CD4-positive, alpha-beta memory T cell (primary cell): ENCODE measurements at regions not wholly inside any gene's neighbourhood (a gene's known extent, or its start where the extent isn't known, plus 50 kb on each side); places are given as distances from the start of the nearest gene placed in this dataset.

Experiments used
- CTCF ChIA-PET: fragments of 350-600 bp; sonication (Branson Sonifier 250); formaldehyde crosslinking; loops from one replicate; lab custom pipeline; 2021; ENCODE audit warnings: inconsistent platforms; ENCODE audit not compliant: partially characterized antibody; lab: Charles Lee
- POLR2A ChIA-PET: fragments of 350-600 bp; sonication (Branson Sonifier 250); formaldehyde crosslinking; loops from one replicate; lab custom pipeline; 2021; ENCODE audit not compliant: partially characterized antibody; lab: Charles Lee
- DNase-seq, 5 donors: peaks; one replicate each; pipeline versions ENCODE4 v3.0.0 to v3.0.0-alpha.2; 2020 to 2022; ENCODE audit warnings: mixed read lengths in 1 of 5
- H3K27ac ChIP-seq: one replicate; pipeline ENCODE4 v1.7.0; 2013; ENCODE audit warnings: low read depth, low read length
- H3K27me3 ChIP-seq: 2 replicates; pipeline ENCODE4 v1.7.0; 2013; ENCODE audit warnings: mild to moderate bottlenecking, low read length, moderate library complexity; ENCODE audit not compliant: insufficient read depth
- H3K36me3 ChIP-seq: 2 replicates; pipeline ENCODE4 v1.7.0; 2013; ENCODE audit warnings: mild to moderate bottlenecking, low read length, moderate library complexity; ENCODE audit not compliant: insufficient read depth
- H3K4me1 ChIP-seq: 2 replicates; pipeline ENCODE4 v1.7.0; 2013; ENCODE audit warnings: mild to moderate bottlenecking, low read length, moderate library complexity; ENCODE audit not compliant: insufficient read depth
- H3K4me3 ChIP-seq, 2 donors: one replicate each; pipeline ENCODE4 v1.7.0; 2013; ENCODE audit warnings: low read length in 2 of 2, mild to moderate bottlenecking in 1 of 2
- H3K9me3 ChIP-seq, 2 donors: one replicate each; pipeline ENCODE4 v1.7.0; 2013; ENCODE audit warnings: low read length in 2 of 2, control low read depth in 1 of 2; ENCODE audit not compliant: control insufficient read depth in 1 of 2
- H3K27ac Mint-ChIP-seq, 7 donors: one replicate each; pipeline ENCODE4 v1.8.0; 2020 to 2021; ENCODE audit warnings: mixed read lengths in 7 of 7, mild to moderate bottlenecking in 6 of 7, inconsistent platforms in 3 of 7, moderate library complexity in 3 of 7
- H3K27me3 Mint-ChIP-seq, 2 donors: one replicate each; pipeline ENCODE4 v1.8.0; 2020 to 2021; ENCODE audit warnings: mixed read lengths in 2 of 2
- H3K36me3 Mint-ChIP-seq, 2 donors: one replicate each; pipeline ENCODE4 v1.8.0; 2020 to 2021; ENCODE audit warnings: mixed read lengths in 2 of 2, inconsistent platforms in 1 of 2, mild to moderate bottlenecking in 1 of 2
- H3K4me1 Mint-ChIP-seq, 4 donors: one replicate each; pipeline ENCODE4 v1.8.0; 2020 to 2021; ENCODE audit warnings: mixed read lengths in 4 of 4, mild to moderate bottlenecking in 1 of 4
- H3K4me3 Mint-ChIP-seq, 8 donors: one replicate each; pipeline ENCODE4 v1.8.0; 2020 to 2021; ENCODE audit warnings: mixed read lengths in 8 of 8, mild to moderate bottlenecking in 7 of 8, moderate library complexity in 6 of 8, inconsistent platforms in 3 of 8
- H3K9me3 Mint-ChIP-seq, 8 donors: one replicate each; pipeline ENCODE4 v1.8.0; 2020 to 2021; ENCODE audit warnings: mixed read lengths in 8 of 8, mild to moderate bottlenecking in 5 of 8, inconsistent platforms in 3 of 8, moderate library complexity in 1 of 8
- intact Hi-C: fragments of 100-400 bp; cut with micrococcal nuclease; formaldehyde crosslinking; loops from one replicate; pipeline ENCODE4 v1.15.1; 2023

DNA sequence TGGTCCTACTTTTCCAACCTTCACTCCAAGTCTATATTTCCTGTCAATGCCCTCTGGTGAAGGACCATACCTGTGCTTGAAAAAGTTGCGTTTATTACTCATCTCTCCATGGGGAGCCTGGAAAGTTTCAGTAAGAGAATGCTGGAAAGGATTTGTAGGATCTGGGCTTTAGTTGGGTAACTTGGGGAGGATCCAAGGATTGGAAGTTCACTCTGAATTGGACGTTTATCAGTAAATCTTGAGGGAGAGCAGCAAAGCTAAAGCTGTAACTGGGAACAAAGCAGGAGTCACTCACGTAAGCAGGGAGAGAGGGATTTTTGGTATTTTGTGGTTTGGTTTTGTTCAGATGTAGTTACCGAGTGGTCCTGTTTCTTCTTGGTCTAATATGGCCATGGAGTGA is 51.4 kb upstream of the NPVF start:
- CTCF ChIA-PET, result no interaction called here

DNA sequence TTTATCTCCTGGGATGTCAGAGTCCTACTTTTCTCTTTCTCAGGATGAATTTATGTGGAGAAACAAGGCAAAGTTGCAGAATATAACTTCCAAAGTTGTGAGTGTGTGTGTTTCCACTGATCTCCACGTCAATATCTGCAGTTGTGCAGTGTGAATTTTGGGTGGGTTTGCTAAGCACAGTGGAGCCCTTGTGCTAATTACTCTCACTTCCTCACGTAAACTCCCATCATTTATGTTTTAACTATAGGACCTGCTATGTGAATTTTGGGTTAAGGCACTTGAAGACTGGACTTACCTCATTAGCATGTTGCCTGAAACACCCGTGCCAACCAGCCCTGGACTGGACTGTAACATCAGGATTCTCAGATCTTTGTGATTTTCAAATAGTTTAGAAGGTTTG is 51.9 kb upstream of the NPVF start:
- no peaks in the 10 kb centered on the region for H3K36me3 ChIP-seq
- H3K4me3 Mint-ChIP-seq, result no peak overlapping the region
- peaks cover 4 to 13% of the 10 kb centered on the region in 2 donors for H3K27me3 Mint-ChIP-seq
- H3K27ac Mint-ChIP-seq, result no peak overlapping the region
- H3K4me1 Mint-ChIP-seq, result no peaks in the 10 kb centered on the region
- ChIA-PET POLR2A (no interaction called here), CTCF (no interaction called here)
- H3K27me3 ChIP-seq, result no peaks in the 10 kb centered on the region
- DNase-seq, result no peak
- intact Hi-C loops, result no loop called here
- no peak overlapping the region for H3K27ac ChIP-seq
- H3K4me3 ChIP-seq, result no peak overlapping the region
- no peaks in the 10 kb centered on the region for H3K4me1 ChIP-seq
- H3K36me3 Mint-ChIP-seq, result no peaks in the 10 kb centered on the region
- no peaks in the 10 kb centered on the region for H3K9me3 Mint-ChIP-seq
- H3K9me3 ChIP-seq, result no peaks in the 10 kb centered on the region

More for the DNA sequence above, 51.4 kb upstream of the NPVF start:
- POLR2A ChIA-PET, result no interaction called here
- H3K4me1 ChIP-seq, result no peaks in the 10 kb centered on the region
- Mint-ChIP-seq H3K27ac (no peak overlapping the region), H3K4me3 (no peak overlapping the region), H3K36me3 (no peaks in the 10 kb centered on the region), H3K9me3 (no peaks in the 10 kb centered on the region), H3K27me3 (peaks cover 4 to 13% of the 10 kb centered on the region in 2 donors), H3K4me1 (no peaks in the 10 kb centered on the region)
- no peaks in the 10 kb centered on the region for H3K36me3 ChIP-seq
- no peak overlapping the region for H3K27ac ChIP-seq
- intact Hi-C loops, result no loop called here
- no peaks in the 10 kb centered on the region for H3K9me3 ChIP-seq
- H3K4me3 ChIP-seq, result no peak overlapping the region
- DNase-seq, result no peak
- H3K27me3 ChIP-seq, result no peaks in the 10 kb centered on the region

DNA sequence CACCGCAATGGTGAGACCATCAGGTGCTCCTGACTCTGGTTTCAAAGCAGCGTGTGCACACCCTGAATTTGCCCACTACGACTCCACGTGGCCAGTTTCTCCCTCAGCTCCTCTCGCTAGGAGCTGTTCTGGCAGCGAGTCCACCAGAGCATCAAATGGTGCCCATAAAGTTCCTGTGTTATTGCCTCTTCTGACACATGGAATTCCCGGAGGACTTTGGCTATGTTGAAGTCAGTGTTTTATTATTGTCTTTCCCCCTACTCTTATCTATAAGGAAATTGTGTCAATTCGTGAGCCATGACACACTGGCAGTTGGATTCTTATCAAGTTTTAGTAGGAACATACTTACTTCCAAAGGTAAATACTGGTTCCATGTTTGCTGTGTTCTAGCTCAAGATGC is 53.9 kb upstream of the NPVF start:
- no peaks in the 10 kb centered on the region for H3K4me1 Mint-ChIP-seq
- no peaks in the 10 kb centered on the region for H3K4me1 ChIP-seq
- H3K36me3 ChIP-seq, result no peaks in the 10 kb centered on the region
- H3K36me3 Mint-ChIP-seq, result no peaks in the 10 kb centered on the region
- intact Hi-C loops, result no loop called here
- peaks cover 7 to 9% of the 10 kb centered on the region in 2 donors for H3K27me3 Mint-ChIP-seq
- POLR2A ChIA-PET, result no interaction called here
- no peaks in the 10 kb centered on the region for H3K27me3 ChIP-seq
- CTCF ChIA-PET, result interaction anchor here (2.1 kb wide), 1 partner anchor 22 kb away, joined by 6 read pairs; no protein-coding TSS in a partner anchor
- H3K9me3 ChIP-seq, result no peaks in the 10 kb centered on the region
- DNase-seq, result no peak
- H3K27ac ChIP-seq, result no peak overlapping the region
- H3K27ac Mint-ChIP-seq, result no peak overlapping the region
- H3K4me3 ChIP-seq, result no peak overlapping the region
- H3K4me3 Mint-ChIP-seq, result no peak overlapping the region
- no peaks in the 10 kb centered on the region for H3K9me3 Mint-ChIP-seq

GRCh38 chr7:25286756-25287155 is 58.5 kb upstream of the NPVF start:
- no peaks in the 10 kb centered on the region for H3K36me3 Mint-ChIP-seq
- no peaks in the 10 kb centered on the region for H3K27me3 ChIP-seq
- H3K27ac Mint-ChIP-seq, result no peak overlapping the region
- H3K4me1 Mint-ChIP-seq, result no peaks in the 10 kb centered on the region
- intact Hi-C loops, result no loop called here
- POLR2A ChIA-PET, result no interaction called here
- peaks cover 7 to 9% of the 10 kb centered on the region in 2 donors for H3K27me3 Mint-ChIP-seq
- H3K9me3 Mint-ChIP-seq, result no peaks in the 10 kb centered on the region
- no peaks in the 10 kb centered on the region for H3K36me3 ChIP-seq
- no peaks in the 10 kb centered on the region for H3K9me3 ChIP-seq
- CTCF ChIA-PET, result no interaction called here
- H3K4me1 ChIP-seq, result no peaks in the 10 kb centered on the region
- H3K4me3 Mint-ChIP-seq, result no peak overlapping the region
- H3K4me3 ChIP-seq, result no peak overlapping the region
- DNase-seq, result no peak
- H3K27ac ChIP-seq, result no peak overlapping the region

DNA sequence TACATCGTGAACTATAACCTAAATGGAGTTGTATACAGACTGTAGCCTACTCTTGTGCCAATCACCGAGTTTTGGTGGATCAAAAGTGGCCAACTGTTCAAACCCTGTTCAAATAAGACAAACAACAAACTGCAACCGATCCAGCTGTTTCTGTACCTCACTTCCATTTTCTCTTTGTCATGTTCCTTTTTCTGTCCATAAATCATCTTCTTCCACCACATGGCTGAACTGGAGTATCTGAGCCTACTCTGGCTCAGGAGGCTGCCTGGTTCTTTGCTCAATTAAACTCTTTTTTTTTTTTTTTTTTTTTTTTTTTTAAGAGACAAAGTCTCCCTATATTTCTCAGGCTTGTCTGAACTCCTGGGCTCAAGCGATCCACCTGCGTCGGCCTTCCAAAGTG is 59.0 kb upstream of the NPVF start:
- H3K27ac Mint-ChIP-seq, result no peak overlapping the region
- DNase-seq, result no peak
- H3K4me3 Mint-ChIP-seq, result no peak overlapping the region
- H3K36me3 ChIP-seq, result no peaks in the 10 kb centered on the region
- H3K36me3 Mint-ChIP-seq, result no peaks in the 10 kb centered on the region
- no peaks in the 10 kb centered on the region for H3K4me1 ChIP-seq
- no peak overlapping the region for H3K27ac ChIP-seq
- no peaks in the 10 kb centered on the region for H3K27me3 ChIP-seq
- peaks cover 7% of the 10 kb centered on the region in 2 donors for H3K27me3 Mint-ChIP-seq
- H3K9me3 ChIP-seq, result no peaks in the 10 kb centered on the region
- intact Hi-C loops, result no loop called here
- ChIA-PET POLR2A (no interaction called here), CTCF (no interaction called here)
- no peak overlapping the region for H3K4me3 ChIP-seq
- no peaks in the 10 kb centered on the region for H3K4me1 Mint-ChIP-seq
- no peaks in the 10 kb centered on the region for H3K9me3 Mint-ChIP-seq

GRCh38 chr7:25288556-25289307 is 60.4 kb upstream of the NPVF start:
- peaks cover 2 to 7% of the 10 kb centered on the region in 2 donors for H3K27me3 Mint-ChIP-seq
- POLR2A ChIA-PET, result no interaction called here
- no peak overlapping the region for H3K4me3 Mint-ChIP-seq
- no peaks in the 10 kb centered on the region for H3K27me3 ChIP-seq
- H3K36me3 Mint-ChIP-seq, result no peaks in the 10 kb centered on the region
- H3K4me1 Mint-ChIP-seq, result no peaks in the 10 kb centered on the region
- CTCF ChIA-PET, result no interaction called here
- no peaks in the 10 kb centered on the region for H3K9me3 Mint-ChIP-seq
- H3K9me3 ChIP-seq, result no peaks in the 10 kb centered on the region
- no peak overlapping the region for H3K4me3 ChIP-seq
- no peak overlapping the region for H3K27ac ChIP-seq
- DNase-seq, result no peak
- H3K36me3 ChIP-seq, result no peaks in the 10 kb centered on the region
- H3K27ac Mint-ChIP-seq, result no peak overlapping the region
- intact Hi-C loops, result no loop called here
- H3K4me1 ChIP-seq, result no peaks in the 10 kb centered on the region

GRCh38 chr7:25289518-25289917 is 61.2 kb upstream of the NPVF start:
- intact Hi-C loops, result no loop called here
- no peak overlapping the region for H3K27ac ChIP-seq
- no peaks in the 10 kb centered on the region for H3K36me3 ChIP-seq
- H3K4me1 ChIP-seq, result no peaks in the 10 kb centered on the region
- no peaks in the 10 kb centered on the region for H3K4me1 Mint-ChIP-seq
- DNase-seq, result no peak
- no peaks in the 10 kb centered on the region for H3K27me3 ChIP-seq
- H3K27me3 Mint-ChIP-seq, result peaks cover 2 to 7% of the 10 kb centered on the region in 2 donors
- no peaks in the 10 kb centered on the region for H3K9me3 ChIP-seq
- POLR2A ChIA-PET, result no interaction called here
- no peaks in the 10 kb centered on the region for H3K36me3 Mint-ChIP-seq
- CTCF ChIA-PET, result no interaction called here
- H3K4me3 Mint-ChIP-seq, result no peak overlapping the region
- no peaks in the 10 kb centered on the region for H3K9me3 Mint-ChIP-seq
- no peak overlapping the region for H3K27ac Mint-ChIP-seq
- H3K4me3 ChIP-seq, result no peak overlapping the region
